Smooth muscle cell (in vitro differentiated cells): ENCODE measurements at regions not wholly inside any gene's neighbourhood (a gene's known extent, or its start where the extent isn't known, plus 50 kb on each side); places are given as distances from the start of the nearest gene placed in this dataset. TPM values are rescaled to one million over a fixed set of nuclear protein-coding genes. Genes with fewer than 3 reads are reported as not detected.

Experiments
- DNase-seq: peaks from one replicate; lab custom pipeline; 2025; ENCODE audit not compliant: unreplicated experiment; lab: John Stamatoyannopoulos, UW
- H2AFZ ChIP-seq: fragments of 200-600 bp; sonication (generic); 2 replicates; pipeline ENCODE4 v1.6.0; 2016; ENCODE audit warnings: antibody characterized with exemption, low read depth, mild to moderate bottlenecking
- H3F3A ChIP-seq: fragments of 200-600 bp; sonication (generic); 2 replicates; pipeline ENCODE4 v1.6.0; 2017; ENCODE audit warnings: antibody characterized with exemption, low read depth
- H3K27ac ChIP-seq: fragments of 200-600 bp; sonication (generic); 2 replicates; pipeline ENCODE4 v1.5.1; 2016; ENCODE audit warnings: low read depth, mild to moderate bottlenecking
- H3K27me3 ChIP-seq: fragments of 200-600 bp; sonication (generic); 2 replicates; pipeline ENCODE4 v1.6.1; 2016; ENCODE audit warnings: low read depth, mild to moderate bottlenecking
- H3K36me3 ChIP-seq: fragments of 200-600 bp; sonication (generic); 2 replicates; pipeline ENCODE4 v1.5.1; 2016; ENCODE audit warnings: low read depth
- H3K4me1 ChIP-seq: fragments of 200-600 bp; sonication (generic); 2 replicates; pipeline ENCODE4 v1.5.1; 2016; ENCODE audit warnings: low read depth
- H3K4me2 ChIP-seq: fragments of 200-600 bp; sonication (generic); 2 replicates; pipeline ENCODE4 v1.6.0; 2016; ENCODE audit warnings: mild to moderate bottlenecking
- H3K4me3 ChIP-seq: fragments of 200-600 bp; sonication (generic); 2 replicates; pipeline ENCODE4 v1.5.1; 2016; ENCODE audit warnings: mild to moderate bottlenecking
- H3K79me2 ChIP-seq: fragments of 200-600 bp; sonication (generic); 2 replicates; pipeline ENCODE4 v1.6.0; 2016; ENCODE audit warnings: low read depth, mild to moderate bottlenecking
- H3K9ac ChIP-seq: fragments of 200-600 bp; sonication (generic); 2 replicates; pipeline ENCODE4 v1.6.0; 2016; ENCODE audit warnings: low read depth
- H3K9me3 ChIP-seq: fragments of 200-600 bp; sonication (generic); replicated peaks from 2 replicates; pipeline ENCODE4 v1.5.1; 2016; ENCODE audit warnings: low read depth
- H4K20me1 ChIP-seq: fragments of 200-600 bp; sonication (generic); 2 replicates; pipeline ENCODE4 v1.6.0; 2016; ENCODE audit warnings: low read depth
- CTCF ChIP-seq: fragments of 200-600 bp; sonication (generic); IDR thresholded peaks from 2 replicates; pipeline ENCODE4 v1.5.1; 2017; ENCODE audit warnings: borderline replicate concordance, mild to moderate bottlenecking, antibody characterized with exemption; ENCODE audit not compliant: insufficient read depth, poor library complexity, severe bottlenecking
- WGBS: methylation state at CpG from one replicate; pipeline ENCODE4 v1.1.7; 2016; ENCODE audit warnings: low lambda C conversion rate; 5-methylcytosine and 5-hydroxymethylcytosine counted together
- small RNA-seq: library from RNA; depleted of rRNA; stranded (forward); fragments of <200 nt; gene quantifications from one replicate; pipeline ENCODE3, GENCODE V24; 2014

- Histone ChIP-seq H3K9ac (no peak overlapping the region), H4K20me1 (no peaks in the 10 kb centered on the region), H3K79me2 (no peaks in the 10 kb centered on the region), H3K4me2 (peak overlapping the region; percentile 78), H3K36me3 (no peaks in the 10 kb centered on the region), H3K4me3 (peak overlapping the region; percentile 4), H2AFZ (peak overlapping the region; percentile 89), H3K9me3 (no peaks in the 10 kb centered on the region), H3K27ac (peak overlapping the region; percentile 4), H3F3A (no peaks in the 10 kb centered on the region), H3K4me1 (no peaks in the 10 kb centered on the region), H3K27me3 (no peaks in the 10 kb centered on the region)
- no peak for DNase-seq
- TF ChIP-seq CTCF: no peak
- WGBS: 20% methylated on average over 4 of the region's 4 CpGs
Measured at GRCh38 chr3:67706934-67707333, 52.5 kb upstream of the SUCLG2 start.

GRCh38 chr3:67704322-67704721 lies 49.9 kb upstream of the SUCLG2 start:
- 92% methylated on average over 4 of the region's 4 CpGs for WGBS

More at GRCh38 chr3:67704322-67704721, 49.9 kb upstream of the SUCLG2 start:
- no peaks in the 10 kb centered on the region for H3K79me2 ChIP-seq
- no peaks in the 10 kb centered on the region for H3K36me3 ChIP-seq
- H3K4me2 ChIP-seq: no peak overlapping the region
- no peaks in the 10 kb centered on the region for H3K9me3 ChIP-seq
- no peak overlapping the region for H2AFZ ChIP-seq
- H3K27ac ChIP-seq: no peak overlapping the region
- H3F3A ChIP-seq: no peaks in the 10 kb centered on the region
- no peak overlapping the region for H3K4me3 ChIP-seq
- TF ChIP-seq CTCF: no peak
- no peaks in the 10 kb centered on the region for H4K20me1 ChIP-seq
- no peak overlapping the region for H3K9ac ChIP-seq
- no peaks in the 10 kb centered on the region for H3K4me1 ChIP-seq
- no peak for DNase-seq
- H3K27me3 ChIP-seq: no peaks in the 10 kb centered on the region

Small RNAs in the stretch of these regions (small RNA-seq; reads per million reads assigned to genes)
- not detected for gene AC107626.1
